Suprapubic skin (tissue), 4 donors: ENCODE measurements at regions not wholly inside any gene's neighbourhood (a gene's known extent, or its start where the extent isn't known, plus 50 kb on each side); places are given as distances from the start of the nearest gene placed in this dataset.

Experiments used
- EP300 ChIP-seq: sonication (generic); formaldehyde crosslinking; IDR thresholded peaks from one replicate; pipeline ENCODE4 v1.6.1; 2017; ENCODE audit warnings: antibody characterized with exemption
- POLR2A ChIP-seq, 2 donors: fragments of 450-650 bp; IDR thresholded peaks; one replicate each; pipeline ENCODE4 v1.6.1; 2017; ENCODE audit warnings: antibody characterized with exemption in 2 of 2, mild to moderate bottlenecking in 2 of 2, moderate library complexity in 2 of 2
- POLR2AphosphoS5 ChIP-seq, 3 donors: sonication (generic); formaldehyde crosslinking; IDR thresholded peaks; one replicate each; pipeline ENCODE4 v1.6.1; 2017; ENCODE audit warnings: antibody characterized with exemption in 3 of 3
- TF ChIP-seq, protein P1 (sequence below), 2 donors: fragments of 200-600 bp in 1 of 2; fragments of 450-650 bp in 1 of 2; sonication (generic) in 1 of 2; IDR thresholded peaks; one replicate each; pipeline ENCODE4 v1.5.1; 2016 to 2019; ENCODE audit warnings: antibody characterized with exemption in 2 of 2, mild to moderate bottlenecking in 1 of 2, moderate library complexity in 1 of 2

DNA sequence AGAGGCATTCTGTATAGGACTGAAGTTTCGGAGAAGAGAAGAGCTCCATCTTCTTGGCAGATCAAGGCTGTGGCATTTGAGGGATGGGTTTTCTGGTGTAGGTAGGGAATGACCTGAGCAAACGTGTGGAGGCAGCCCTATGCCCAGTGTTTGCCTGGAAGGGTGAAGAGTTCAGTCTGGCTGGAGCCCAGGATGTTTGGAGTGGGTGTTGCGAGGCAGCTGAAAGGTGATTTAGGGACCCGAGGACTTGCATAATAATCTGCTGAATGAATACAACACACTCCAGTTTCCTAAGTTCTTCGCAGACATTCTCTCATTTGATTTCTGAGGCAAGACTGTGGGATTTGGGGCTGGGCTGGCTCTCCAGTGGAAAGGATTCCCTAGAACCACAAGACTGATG is 186.2 kb downstream of the CYLD start:
- TF ChIP-seq, protein P1, sequence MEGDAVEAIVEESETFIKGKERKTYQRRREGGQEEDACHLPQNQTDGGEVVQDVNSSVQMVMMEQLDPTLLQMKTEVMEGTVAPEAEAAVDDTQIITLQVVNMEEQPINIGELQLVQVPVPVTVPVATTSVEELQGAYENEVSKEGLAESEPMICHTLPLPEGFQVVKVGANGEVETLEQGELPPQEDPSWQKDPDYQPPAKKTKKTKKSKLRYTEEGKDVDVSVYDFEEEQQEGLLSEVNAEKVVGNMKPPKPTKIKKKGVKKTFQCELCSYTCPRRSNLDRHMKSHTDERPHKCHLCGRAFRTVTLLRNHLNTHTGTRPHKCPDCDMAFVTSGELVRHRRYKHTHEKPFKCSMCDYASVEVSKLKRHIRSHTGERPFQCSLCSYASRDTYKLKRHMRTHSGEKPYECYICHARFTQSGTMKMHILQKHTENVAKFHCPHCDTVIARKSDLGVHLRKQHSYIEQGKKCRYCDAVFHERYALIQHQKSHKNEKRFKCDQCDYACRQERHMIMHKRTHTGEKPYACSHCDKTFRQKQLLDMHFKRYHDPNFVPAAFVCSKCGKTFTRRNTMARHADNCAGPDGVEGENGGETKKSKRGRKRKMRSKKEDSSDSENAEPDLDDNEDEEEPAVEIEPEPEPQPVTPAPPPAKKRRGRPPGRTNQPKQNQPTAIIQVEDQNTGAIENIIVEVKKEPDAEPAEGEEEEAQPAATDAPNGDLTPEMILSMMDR (IDR thresholded peaks at IDR 0.05), result no peak
- TF ChIP-seq POLR2AphosphoS5 (IDR thresholded peaks at IDR 0.05) (no peak), EP300 (no peak), POLR2A (IDR thresholded peaks at IDR 0.05) (no peak)
